Testis (tissue), 2 donors: ENCODE measurements at regions not wholly inside any gene's neighbourhood (a gene's known extent, or its start where the extent isn't known, plus 50 kb on each side); places are given as distances from the start of the nearest gene placed in this dataset.

Experiments
- DNase-seq: peaks from one replicate; pipeline ENCODE4 v3.0.0-alpha.2; 2019
- H3K27ac ChIP-seq, 2 donors: fragments of 200-600 bp; sonication (generic); one replicate each; pipeline ENCODE4 v1.5.1; 2019
- H3K27me3 ChIP-seq: fragments of 200-600 bp; sonication (generic); one replicate; pipeline ENCODE4 v1.5.1; 2019
- H3K36me3 ChIP-seq: fragments of 200-600 bp; sonication (generic); one replicate; pipeline ENCODE4 v1.5.1; 2017; ENCODE audit warnings: low read depth; ENCODE audit errors: missing control alignments
- H3K4me1 ChIP-seq: fragments of 200-600 bp; sonication (generic); one replicate; pipeline ENCODE4 v1.5.1; 2019
- H3K4me3 ChIP-seq, 2 donors: fragments of 200-600 bp; sonication (generic); one replicate each; pipeline ENCODE4 v1.5.1; 2017 to 2019
- H3K9me3 ChIP-seq: fragments of 200-600 bp; sonication (generic); one replicate; pipeline ENCODE4 v1.5.1; 2017
- CTCF ChIP-seq, 3 experiments: fragments of 450-650 bp in 2 of 3; fragments of 200-600 bp in 1 of 3; sonication (generic) in 1 of 3; IDR thresholded peaks; one replicate each; pipeline ENCODE4 v1.5.1; 2016 to 2019; ENCODE audit warnings: antibody characterized with exemption in 3 of 3, mild to moderate bottlenecking in 2 of 3, moderate library complexity in 1 of 3
- POLR2A ChIP-seq: fragments of 450-650 bp; IDR thresholded peaks from one replicate; pipeline ENCODE4 v1.6.1; 2017; ENCODE audit warnings: antibody characterized with exemption, mild to moderate bottlenecking, moderate library complexity
- WGBS, 2 donors: methylation state at CpG; one replicate each; pipeline ENCODE4 v1.1.5; 2018; 5-methylcytosine and 5-hydroxymethylcytosine counted together
- intact Hi-C: fragments of 100-400 bp; cut with DNase I; formaldehyde crosslinking; loops from one replicate; pipeline ENCODE4 v1.15.1; 2023; ENCODE audit warnings: low total_unique reads

GRCh38 chr20:57881466-57882385 is 171.9 kb upstream of the PMEPA1 start:
- no peak overlapping the region for H3K4me3 ChIP-seq
- 85 to 90% methylated on average over 15 of the region's 15 CpGs for WGBS, 2 donors

GRCh38 chr20:57880571-57880892 is 170.7 kb upstream of the PMEPA1 start:
- Histone ChIP-seq H3K27ac (no peak overlapping the region), H3K9me3 (no peaks in the 10 kb centered on the region), H3K36me3 (no peaks in the 10 kb centered on the region), H3K4me3 (no peak overlapping the region), H3K4me1 (no peaks in the 10 kb centered on the region), H3K27me3 (no peaks in the 10 kb centered on the region)
- no peak for DNase-seq
- TF ChIP-seq CTCF (IDR thresholded peaks at IDR 0.05): no peak
- TF ChIP-seq POLR2A: no peak
- intact Hi-C loops: no loop called here

More at GRCh38 chr20:57881466-57882385, 171.9 kb upstream of the PMEPA1 start:
- TF ChIP-seq CTCF (IDR thresholded peaks at IDR 0.05): no peak
- TF ChIP-seq POLR2A: no peak
- no peaks in the 10 kb centered on the region for H3K9me3 ChIP-seq
- no peaks in the 10 kb centered on the region for H3K36me3 ChIP-seq
- DNase-seq: no peak
- no peaks in the 10 kb centered on the region for H3K27me3 ChIP-seq
- no peak overlapping the region for H3K27ac ChIP-seq
- H3K4me1 ChIP-seq: no peaks in the 10 kb centered on the region
- intact Hi-C loops: no loop called here

- no peak for DNase-seq
- Histone ChIP-seq H3K27me3 (no peaks in the 10 kb centered on the region), H3K4me1 (no peaks in the 10 kb centered on the region), H3K36me3 (no peaks in the 10 kb centered on the region), H3K4me3 (no peak overlapping the region), H3K27ac (no peak overlapping the region), H3K9me3 (no peaks in the 10 kb centered on the region)
- TF ChIP-seq CTCF (IDR thresholded peaks at IDR 0.05) (no peak), POLR2A (no peak)
- intact Hi-C loops: no loop called here
- 45 to 49% methylated on average over 13 of the region's 13 CpGs for WGBS, 2 donors
These were observed 170.2 kb upstream of the PMEPA1 start for GRCh38 chr20:57879779-57880570.

- Histone ChIP-seq H3K4me3 (no peak overlapping the region), H3K9me3 (no peaks in the 10 kb centered on the region), H3K36me3 (no peaks in the 10 kb centered on the region), H3K27ac (no peak overlapping the region), H3K4me1 (no peaks in the 10 kb centered on the region), H3K27me3 (no peaks in the 10 kb centered on the region)
- intact Hi-C loops: no loop called here
- 56 to 59% methylated on average over 7 of the region's 7 CpGs for WGBS, 2 donors
- TF ChIP-seq POLR2A (no peak), CTCF (IDR thresholded peaks at IDR 0.05) (no peak)
- no peak for DNase-seq
These were observed 169.6 kb upstream of the PMEPA1 start for GRCh38 chr20:57879437-57879778.
